Common myeloid progenitor, CD34-positive (primary cell): ENCODE measurements at regions not wholly inside any gene's neighbourhood (a gene's known extent, or its start where the extent isn't known, plus 50 kb on each side); places are given as distances from the start of the nearest gene placed in this dataset.
A peak's percentile ranks its signal among the peaks of the same experiment; 100 is the strongest.

ENCODE experiments used
- CTCF ChIA-PET: fragments of 350-600 bp; sonication (Branson Sonifier 250); formaldehyde crosslinking; loops from one replicate; lab custom pipeline; 2021; ENCODE audit warnings: antibody characterized with exemption; lab: Charles Lee
- POLR2A ChIA-PET: fragments of 350-600 bp; sonication (Branson Sonifier 250); formaldehyde crosslinking; loops from one replicate; lab custom pipeline; 2021; ENCODE audit warnings: antibody characterized with exemption; lab: Charles Lee
- DNase-seq, 3 donors: peaks; one replicate each; pipeline versions ENCODE4 v3.0.0 to v3.0.0-alpha.2; 2013
- H3K27ac ChIP-seq, 2 experiments: 1 replicate in 1 of 2; 2 replicates in 1 of 2; pipeline ENCODE4 v1.7.0; 2013; ENCODE audit warnings: inconsistent platforms in 2 of 2, low read length in 2 of 2, mild to moderate bottlenecking in 2 of 2, low read depth in 1 of 2, moderate library complexity in 1 of 2; ENCODE audit not compliant: severe bottlenecking in 2 of 2, insufficient read depth in 1 of 2, poor library complexity in 1 of 2
- H3K27me3 ChIP-seq, 5 experiments: replicated peaks in 2 of 5; 1 replicate in 3 of 5; 2 replicates in 2 of 5; pipeline versions ENCODE4 v1.6.1 to v1.7.0; 2013; ENCODE audit warnings: low read length in 4 of 5, mild to moderate bottlenecking in 2 of 5, moderate library complexity in 2 of 5, inconsistent platforms in 1 of 5; ENCODE audit not compliant: insufficient read depth in 5 of 5, control insufficient read depth in 4 of 5
- H3K36me3 ChIP-seq, 4 experiments: 1 replicate in 2 of 4; 2 replicates in 2 of 4; pipeline versions ENCODE4 v1.6.1 to v1.7.0; 2013; ENCODE audit warnings: low read length in 3 of 4, control low read depth in 1 of 4, mild to moderate bottlenecking in 1 of 4; ENCODE audit not compliant: control insufficient read depth in 4 of 4, insufficient read depth in 4 of 4
- H3K4me1 ChIP-seq, 4 experiments: 1 replicate in 3 of 4; 2 replicates in 1 of 4; pipeline versions ENCODE4 v1.6.1 to v1.7.1; 2013; ENCODE audit warnings: low read length in 3 of 4, mild to moderate bottlenecking in 3 of 4, control low read depth in 1 of 4, inconsistent platforms in 1 of 4, moderate library complexity in 1 of 4; ENCODE audit not compliant: control insufficient read depth in 4 of 4, insufficient read depth in 4 of 4; ENCODE audit errors: control extremely low read depth in 1 of 4
- H3K4me3 ChIP-seq, 7 experiments: 1 replicate in 4 of 7; 2 replicates in 3 of 7; pipeline versions ENCODE4 v1.5.1 to v1.7.0; 2013; ENCODE audit warnings: mild to moderate bottlenecking in 7 of 7, low read length in 6 of 7, moderate library complexity in 6 of 7, inconsistent platforms in 2 of 7, low read depth in 2 of 7, control low read depth in 1 of 7; ENCODE audit not compliant: insufficient read depth in 4 of 7, control insufficient read depth in 1 of 7; ENCODE audit errors: extremely low read depth in 1 of 7
- H3K9me3 ChIP-seq, 5 experiments: 1 replicate in 4 of 5; 2 replicates in 1 of 5; pipeline versions ENCODE4 v1.6.1 to v1.7.1; 2013; ENCODE audit warnings: low read length in 4 of 5, mild to moderate bottlenecking in 2 of 5, inconsistent platforms in 1 of 5, low read depth in 1 of 5, moderate library complexity in 1 of 5; ENCODE audit not compliant: control insufficient read depth in 4 of 5, insufficient read depth in 2 of 5; ENCODE audit errors: control extremely low read depth in 1 of 5
- whole genome bisulfite sequencing: methylation state at CpG from one replicate; pipeline ENCODE4 v1.1.5; 2013; ENCODE audit not compliant: insufficient coverage; 5-methylcytosine and 5-hydroxymethylcytosine counted together

GRCh38 chr15:66908744-66909095 is 156.7 kb upstream of the SMAD3 start:
- ChIA-PET CTCF (interaction anchor here (0.7 to 2.5 kb wide), 10 partner anchors 9 to 253 kb away, joined by 3 to 14 read pairs (median 4); no protein-coding TSS in a partner anchor), POLR2A (no interaction called here)
- H3K27me3 ChIP-seq = no peaks in the 10 kb centered on the region
- H3K9me3 ChIP-seq = no peaks in the 10 kb centered on the region
- H3K4me1 ChIP-seq = peaks cover 2 to 58% (median 29%) of the 10 kb centered on the region in 4 experiments
- no peaks in the 10 kb centered on the region for H3K36me3 ChIP-seq
- H3K4me3 ChIP-seq = no peak overlapping the region
- DNase-seq = no peak
- no peak overlapping the region for H3K27ac ChIP-seq
- 0% methylated on average over 1 of the region's 2 CpGs for WGBS

GRCh38 chr15:66909381-66909890 is 156.0 kb upstream of the SMAD3 start:
- CTCF ChIA-PET = interaction anchor here (0.7 to 2.5 kb wide), 3 partner anchors 9 to 13 kb away, joined by 3 to 14 read pairs (median 13); no protein-coding TSS in a partner anchor
- POLR2A ChIA-PET = no interaction called here
- WGBS = 50% methylated on average over 5 of the region's 7 CpGs
- Histone ChIP-seq H3K36me3 (no peaks in the 10 kb centered on the region), H3K27me3 (no peaks in the 10 kb centered on the region), H3K9me3 (no peaks in the 10 kb centered on the region), H3K4me3 (no peak overlapping the region), H3K4me1 (peaks cover 2 to 58% (median 29%) of the 10 kb centered on the region in 4 experiments), H3K27ac (no peak overlapping the region)
- peak in 1 of 3 donors; percentile 38 for DNase-seq

GRCh38 chr15:66911131-66911700 is 154.2 kb upstream of the SMAD3 start:
- Histone ChIP-seq H3K9me3 (peaks cover 0 to 6% (median 0%) of the 10 kb centered on the region in 5 experiments), H3K36me3 (no peaks in the 10 kb centered on the region), H3K27me3 (no peaks in the 10 kb centered on the region), H3K27ac (no peak overlapping the region), H3K4me1 (peaks cover 2 to 57% (median 29%) of the 10 kb centered on the region in 4 experiments), H3K4me3 (no peak overlapping the region)
- POLR2A ChIA-PET = no interaction called here
- WGBS = 95% methylated on average over 11 of the region's 13 CpGs
- CTCF ChIA-PET = interaction anchor here (1.5 to 1.8 kb wide), 2 partner anchors 8 to 14 kb away, joined by 4 to 5 read pairs; no protein-coding TSS in a partner anchor
- no peak for DNase-seq

- Histone ChIP-seq H3K9me3 (peaks cover 0 to 6% (median 0%) of the 10 kb centered on the region in 5 experiments), H3K27ac (no peak overlapping the region), H3K4me3 (no peak overlapping the region), H3K27me3 (no peaks in the 10 kb centered on the region), H3K36me3 (no peaks in the 10 kb centered on the region), H3K4me1 (peaks cover under 1 to 51% (median 29%) of the 10 kb centered on the region in 4 experiments)
- CTCF ChIA-PET = interaction anchor here (1.2 to 1.8 kb wide), 3 partner anchors 9 to 48 kb away, joined by 3 to 5 read pairs (median 4); no protein-coding TSS in a partner anchor
- POLR2A ChIA-PET = no interaction called here
- peak; percentile 56 to 75 (median 75) for DNase-seq
- WGBS = 50% methylated on average over 3 of the region's 7 CpGs
These were observed 153.4 kb upstream of the SMAD3 start for GRCh38 chr15:66912001-66912400.

GRCh38 chr15:66912441-66912840 is 153.0 kb upstream of the SMAD3 start:
- Histone ChIP-seq H3K27ac (no peak overlapping the region), H3K27me3 (no peaks in the 10 kb centered on the region), H3K4me3 (no peak overlapping the region), H3K4me1 (peaks cover 0 to 46% (median 27%) of the 10 kb centered on the region in 4 experiments), H3K36me3 (no peaks in the 10 kb centered on the region), H3K9me3 (peaks cover 0 to 6% (median 3%) of the 10 kb centered on the region in 5 experiments)
- ChIA-PET POLR2A (no interaction called here), CTCF (interaction anchor here (1.2 to 1.8 kb wide), 3 partner anchors 9 to 48 kb away, joined by 3 to 5 read pairs (median 4); no protein-coding TSS in a partner anchor)
- no peak for DNase-seq
- WGBS = 87% methylated on average over 7 of the region's 7 CpGs

GRCh38 chr15:66917904-66918448 is 147.4 kb upstream of the SMAD3 start:
- Histone ChIP-seq H3K27ac (no peak overlapping the region), H3K4me1 (peaks cover 0 to 25% (median 11%) of the 10 kb centered on the region in 4 experiments), H3K9me3 (peaks cover 0 to 20% (median 11%) of the 10 kb centered on the region in 5 experiments), H3K36me3 (no peaks in the 10 kb centered on the region), H3K4me3 (no peak overlapping the region), H3K27me3 (no peaks in the 10 kb centered on the region)
- ChIA-PET CTCF (interaction anchor here (4.9 kb wide), 1 partner anchor 10 kb away, joined by 14 read pairs; no protein-coding TSS in a partner anchor), POLR2A (no interaction called here)
- DNase-seq = no peak
- WGBS = 100% methylated on average over 1 of the region's 2 CpGs

GRCh38 chr15:66919421-66919820 is 146.0 kb upstream of the SMAD3 start:
- no peak overlapping the region for H3K4me3 ChIP-seq
- CTCF ChIA-PET = interaction anchor here (0.8 to 4.9 kb wide), 2 partner anchors 11 to 16 kb away, joined by 4 to 14 read pairs; no protein-coding TSS in a partner anchor
- POLR2A ChIA-PET = no interaction called here
- H3K4me1 ChIP-seq = peaks cover 0 to 25% (median 11%) of the 10 kb centered on the region in 4 experiments
- 90% methylated on average over 2 of the region's 8 CpGs for WGBS
- H3K27ac ChIP-seq = no peak overlapping the region
- peaks cover 0 to 29% (median 13%) of the 10 kb centered on the region in 5 experiments for H3K9me3 ChIP-seq
- no peaks in the 10 kb centered on the region for H3K27me3 ChIP-seq
- no peaks in the 10 kb centered on the region for H3K36me3 ChIP-seq
- DNase-seq = no peak
